ENCODE measurements at regions not wholly inside any gene's neighbourhood (a gene's known extent, or its start where the extent isn't known, plus 50 kb on each side); places are given as distances from the start of the nearest gene placed in this dataset.

- no peak for TF ChIP-seq POLR2A (IDR thresholded peaks at IDR 0.05; ENCODE audit: low read depth, low read length)
- TF ChIP-seq, protein P1, sequence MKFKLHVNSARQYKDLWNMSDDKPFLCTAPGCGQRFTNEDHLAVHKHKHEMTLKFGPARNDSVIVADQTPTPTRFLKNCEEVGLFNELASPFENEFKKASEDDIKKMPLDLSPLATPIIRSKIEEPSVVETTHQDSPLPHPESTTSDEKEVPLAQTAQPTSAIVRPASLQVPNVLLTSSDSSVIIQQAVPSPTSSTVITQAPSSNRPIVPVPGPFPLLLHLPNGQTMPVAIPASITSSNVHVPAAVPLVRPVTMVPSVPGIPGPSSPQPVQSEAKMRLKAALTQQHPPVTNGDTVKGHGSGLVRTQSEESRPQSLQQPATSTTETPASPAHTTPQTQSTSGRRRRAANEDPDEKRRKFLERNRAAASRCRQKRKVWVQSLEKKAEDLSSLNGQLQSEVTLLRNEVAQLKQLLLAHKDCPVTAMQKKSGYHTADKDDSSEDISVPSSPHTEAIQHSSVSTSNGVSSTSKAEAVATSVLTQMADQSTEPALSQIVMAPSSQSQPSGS (IDR thresholded peaks at IDR 0.05; ENCODE audit: low read length), result no peak
- no peak for TF ChIP-seq CUX1 (IDR thresholded peaks at IDR 0.05; ENCODE audit: insufficient replicate concordance, low read depth, low read length)
- no peak for TF ChIP-seq EP300 (IDR thresholded peaks at IDR 0.05; ENCODE audit: borderline replicate concordance in 1 of 2, control insufficient read depth in 1 of 2, low read depth in 2 of 2, low read length in 2 of 2)
- TF ChIP-seq RELB (IDR thresholded peaks at IDR 0.05; ENCODE audit: low read depth), result no peak
- TF ChIP-seq EGR1 (IDR thresholded peaks at IDR 0.05; ENCODE audit: borderline replicate concordance in 1 of 2, low read depth in 2 of 2, low read length in 2 of 2), result no peak
- TF ChIP-seq, protein P2, sequence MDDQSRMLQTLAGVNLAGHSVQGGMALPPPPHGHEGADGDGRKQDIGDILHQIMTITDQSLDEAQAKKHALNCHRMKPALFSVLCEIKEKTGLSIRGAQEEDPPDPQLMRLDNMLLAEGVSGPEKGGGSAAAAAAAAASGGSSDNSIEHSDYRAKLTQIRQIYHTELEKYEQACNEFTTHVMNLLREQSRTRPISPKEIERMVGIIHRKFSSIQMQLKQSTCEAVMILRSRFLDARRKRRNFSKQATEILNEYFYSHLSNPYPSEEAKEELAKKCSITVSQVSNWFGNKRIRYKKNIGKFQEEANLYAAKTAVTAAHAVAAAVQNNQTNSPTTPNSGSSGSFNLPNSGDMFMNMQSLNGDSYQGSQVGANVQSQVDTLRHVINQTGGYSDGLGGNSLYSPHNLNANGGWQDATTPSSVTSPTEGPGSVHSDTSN (IDR thresholded peaks at IDR 0.05; ENCODE audit: insufficient replicate concordance, low read depth, low read length), result no peak
- TF ChIP-seq EZH2 (IDR thresholded peaks at IDR 0.05; ENCODE audit: borderline replicate concordance, control insufficient read depth, low read depth, low read length), result no peak
- TF ChIP-seq MXI1 (IDR thresholded peaks at IDR 0.05; ENCODE audit: low read depth, low read length), result no peak
- no peak for TF ChIP-seq CTCF (IDR thresholded peaks at IDR 0.05 in 2 of 3, conservative IDR thresholded peaks at IDR 0.05 in 1 of 3; ENCODE audit: control insufficient read depth in 2 of 3, extremely low read depth in 1 of 3, insufficient read depth in 1 of 3, low read depth in 3 of 3, low read length in 3 of 3)
- no peak for TF ChIP-seq TCF12 (IDR thresholded peaks at IDR 0.05; ENCODE audit: low read depth, low read length)
Measured at GRCh38 chr3:147872568-147872967, 463.4 kb downstream of the ZIC1 start.
